ENCODE measurements at regions not wholly inside any gene's neighbourhood (a gene's known extent, or its start where the extent isn't known, plus 50 kb on each side); places are given as distances from the start of the nearest gene placed in this dataset.

- no peak for TF ChIP-seq PKNOX1 (IDR thresholded peaks at IDR 0.05)
- no peak for TF ChIP-seq SUZ12 (IDR thresholded peaks at IDR 0.05)
- TF ChIP-seq BHLHE40 (IDR thresholded peaks at IDR 0.05; ENCODE audit: borderline replicate concordance): no peak
- no peak for TF ChIP-seq TARDBP (IDR thresholded peaks at IDR 0.05)
- TF ChIP-seq HDGF (IDR thresholded peaks at IDR 0.05; ENCODE audit: borderline replicate concordance): no peak
- no peak for TF ChIP-seq NFRKB (IDR thresholded peaks at IDR 0.05)
- TF ChIP-seq ELF4 (IDR thresholded peaks at IDR 0.05): no peak
- TF ChIP-seq ZNF384 (IDR thresholded peaks at IDR 0.05): no peak
- no peak for TF ChIP-seq FOXA1 (IDR thresholded peaks at IDR 0.05)
- no peak for TF ChIP-seq SP1 (IDR thresholded peaks at IDR 0.05)
These were observed 81.9 kb upstream of the TRABD2B start for GRCh38 chr1:48079096-48079495.
